ENCODE measurements at regions not wholly inside any gene's neighbourhood (a gene's known extent, or its start where the extent isn't known, plus 50 kb on each side); places are given as distances from the start of the nearest gene placed in this dataset.

DNA sequence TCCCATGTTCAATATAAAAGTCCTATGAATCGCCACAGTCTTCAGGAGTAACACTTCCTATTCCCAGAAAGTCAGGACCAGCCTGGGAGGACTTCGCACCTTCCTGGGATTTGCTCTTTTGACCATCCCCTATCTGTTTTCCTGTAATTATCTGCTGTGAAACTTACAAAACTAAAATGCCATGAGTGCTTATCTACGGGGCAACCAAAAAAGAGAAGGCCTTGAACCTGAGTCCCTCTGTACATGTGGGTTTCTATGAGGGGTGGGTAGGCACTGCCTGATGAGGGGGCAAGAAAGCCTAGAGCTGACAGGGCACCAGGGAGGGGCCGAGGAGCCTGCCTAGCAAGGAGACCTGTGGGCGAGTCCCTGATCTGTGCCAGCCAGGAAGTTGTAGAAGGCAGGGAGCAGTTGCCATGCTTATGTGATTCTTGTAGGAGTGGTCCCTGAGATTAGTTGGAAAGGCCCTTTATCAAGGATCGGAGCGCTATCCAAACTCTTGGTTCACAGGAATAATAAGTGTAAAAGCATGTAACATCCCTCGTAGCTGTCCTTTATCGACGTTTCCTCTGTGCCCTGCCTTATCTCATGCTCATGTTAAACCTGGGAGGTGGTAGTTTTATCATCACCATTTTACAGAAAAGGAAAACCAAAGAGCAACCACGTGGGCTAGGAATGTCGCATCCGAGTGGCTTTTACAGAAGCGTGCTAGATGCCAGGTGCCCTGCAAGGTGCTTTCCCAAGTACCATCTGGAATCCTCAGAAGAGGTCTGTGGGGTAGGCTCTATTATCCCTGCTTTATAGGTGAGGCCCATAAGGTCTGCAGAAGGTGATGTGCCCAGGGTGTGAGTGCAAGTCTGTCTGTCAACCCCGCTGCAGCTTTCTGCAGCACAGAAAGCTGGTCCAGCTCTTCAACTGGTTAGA, 111.8 kb downstream of the B3GNT2 start:
- Histone ChIP-seq H3K36me3 (no peaks in the 10 kb centered on the region), H3K9me3 (no peaks in the 10 kb centered on the region), H3K27me3 (no peaks in the 10 kb centered on the region), H3K4me3 (no peak overlapping the region), H3K4me1 (peaks cover 6 to 75% (median 47%) of the 10 kb centered on the region in 12 donors), H3K27ac (peak overlapping the region in 6 of 12 donors; percentile 4 to 61 (median 40))
- intact Hi-C loops (cut with DNase I): loop anchor here in 5 of 10 donors (5.0 to 10.0 kb wide), 3 partner anchors 97 to 113 kb away; partner anchors contain the start of gene B3GNT2 (in 4 of the 5)
- WGBS, 4 donors: 70 to 76% (median 76%) methylated on average over 14 to 15 of the region's 15 CpGs
- ATAC-seq: no peak
- no peak for DNase-seq
- TF ChIP-seq, protein P1, sequence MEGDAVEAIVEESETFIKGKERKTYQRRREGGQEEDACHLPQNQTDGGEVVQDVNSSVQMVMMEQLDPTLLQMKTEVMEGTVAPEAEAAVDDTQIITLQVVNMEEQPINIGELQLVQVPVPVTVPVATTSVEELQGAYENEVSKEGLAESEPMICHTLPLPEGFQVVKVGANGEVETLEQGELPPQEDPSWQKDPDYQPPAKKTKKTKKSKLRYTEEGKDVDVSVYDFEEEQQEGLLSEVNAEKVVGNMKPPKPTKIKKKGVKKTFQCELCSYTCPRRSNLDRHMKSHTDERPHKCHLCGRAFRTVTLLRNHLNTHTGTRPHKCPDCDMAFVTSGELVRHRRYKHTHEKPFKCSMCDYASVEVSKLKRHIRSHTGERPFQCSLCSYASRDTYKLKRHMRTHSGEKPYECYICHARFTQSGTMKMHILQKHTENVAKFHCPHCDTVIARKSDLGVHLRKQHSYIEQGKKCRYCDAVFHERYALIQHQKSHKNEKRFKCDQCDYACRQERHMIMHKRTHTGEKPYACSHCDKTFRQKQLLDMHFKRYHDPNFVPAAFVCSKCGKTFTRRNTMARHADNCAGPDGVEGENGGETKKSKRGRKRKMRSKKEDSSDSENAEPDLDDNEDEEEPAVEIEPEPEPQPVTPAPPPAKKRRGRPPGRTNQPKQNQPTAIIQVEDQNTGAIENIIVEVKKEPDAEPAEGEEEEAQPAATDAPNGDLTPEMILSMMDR (IDR thresholded peaks at IDR 0.05): no peak
- TF ChIP-seq POLR2A (IDR thresholded peaks at IDR 0.05): no peak

DNA sequence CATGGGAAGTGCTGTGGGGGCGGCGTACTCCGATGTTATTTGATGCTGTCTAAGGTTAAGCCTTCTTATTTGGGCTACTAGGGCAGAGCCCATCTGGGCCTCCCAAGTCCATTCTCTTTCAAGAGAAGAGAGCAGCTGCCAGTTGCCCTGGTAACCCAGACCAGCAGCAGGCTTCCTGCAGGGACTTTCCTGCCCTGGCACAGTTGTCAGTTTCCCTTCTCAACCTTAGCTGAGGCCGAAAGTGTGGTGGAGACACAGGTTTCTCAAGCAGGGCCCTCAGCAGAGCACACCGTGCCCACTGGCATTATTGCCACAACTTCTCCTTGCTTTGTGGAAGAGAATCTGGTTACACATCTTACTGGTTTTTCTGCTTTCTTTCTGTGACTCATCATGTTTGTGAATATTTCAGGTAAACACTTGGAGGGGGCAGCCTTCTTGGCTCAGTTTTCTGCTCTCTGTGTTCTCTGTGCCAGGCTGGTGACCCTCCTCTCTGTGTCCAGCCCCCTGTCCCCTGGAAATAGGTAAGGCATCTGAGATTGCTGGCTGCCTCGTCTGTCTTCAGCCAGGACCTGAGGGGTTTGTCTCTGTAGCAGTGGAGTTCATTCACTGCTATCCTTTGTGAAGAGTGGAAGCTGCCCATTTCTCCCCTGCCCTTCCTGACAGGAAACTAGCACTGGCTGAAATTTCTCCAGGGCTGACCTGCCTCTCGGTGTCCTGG, 111.0 kb downstream of the B3GNT2 start:
- TF ChIP-seq, protein P1 (IDR thresholded peaks at IDR 0.05): no peak
- no peak for TF ChIP-seq POLR2A (IDR thresholded peaks at IDR 0.05)
- Histone ChIP-seq H3K4me1 (peaks cover 6 to 82% (median 47%) of the 10 kb centered on the region in 12 donors), H3K27me3 (no peaks in the 10 kb centered on the region), H3K27ac (peak overlapping the region in 7 of 12 donors; percentile 4 to 61 (median 22)), H3K4me3 (no peak overlapping the region), H3K9me3 (no peaks in the 10 kb centered on the region), H3K36me3 (no peaks in the 10 kb centered on the region)
- WGBS, 4 donors: 61 to 69% (median 62%) methylated on average over 7 of the region's 7 CpGs
- DNase-seq (no peak), ATAC-seq (peak in 1 of 4 donors; percentile 29)
- intact Hi-C loops (cut with DNase I): loop anchor here in 5 of 10 donors (5.0 to 10.0 kb wide), 3 partner anchors 98 to 112 kb away; partner anchors contain the start of gene B3GNT2 (in 4 of the 5)

DNA sequence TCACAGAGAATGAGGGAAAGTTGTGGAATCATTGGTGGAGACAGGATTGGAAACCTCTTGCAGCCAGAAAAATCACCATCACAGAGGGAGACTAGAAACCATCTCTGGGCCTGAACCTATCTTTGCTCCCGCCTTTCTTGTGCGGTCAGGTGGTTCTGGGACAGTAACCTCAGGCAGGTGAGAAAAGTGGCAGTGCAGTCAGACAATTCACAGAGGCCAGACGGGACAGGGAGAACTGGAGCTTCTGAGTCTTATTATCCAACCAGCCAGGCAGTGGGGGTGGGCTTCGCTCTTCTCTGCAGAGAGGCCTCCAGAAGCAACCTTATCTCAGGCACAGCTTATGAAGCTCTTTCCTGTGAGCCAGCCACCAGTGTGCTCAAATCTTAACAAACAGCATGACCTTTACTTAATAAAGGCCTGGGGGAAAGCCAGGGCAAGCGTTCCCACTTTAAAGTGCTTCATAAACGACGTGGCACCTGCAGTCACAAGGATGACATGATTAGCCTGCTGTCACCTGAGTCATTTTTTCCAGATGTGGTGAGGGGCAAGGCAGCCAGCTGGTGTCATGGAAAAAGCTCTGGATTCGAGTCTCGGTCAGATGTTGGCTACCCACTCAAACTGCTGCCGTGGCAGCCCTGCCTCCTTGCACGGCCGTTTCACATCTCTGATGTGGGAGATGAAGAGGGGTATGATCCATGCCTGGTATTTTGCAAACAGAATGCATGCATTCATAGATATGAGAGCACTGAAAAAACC, 109.7 kb downstream of the B3GNT2 start:
- DNase-seq (peak in 1 of 5 donors; percentile 71), ATAC-seq (peak in 3 of 4 donors; percentile 14 to 83 (median 78))
- no peaks in the 10 kb centered on the region for H3K27me3 ChIP-seq
- peaks cover 6 to 82% (median 46%) of the 10 kb centered on the region in 12 donors for H3K4me1 ChIP-seq
- TF ChIP-seq POLR2A (IDR thresholded peaks at IDR 0.05): no peak
- TF ChIP-seq, protein P1 (IDR thresholded peaks at IDR 0.05): no peak
- no peaks in the 10 kb centered on the region for H3K36me3 ChIP-seq
- no peak overlapping the region for H3K4me3 ChIP-seq
- H3K9me3 ChIP-seq: no peaks in the 10 kb centered on the region
- WGBS, 4 donors: 54 to 70% (median 58%) methylated on average over 11 to 12 of the region's 12 CpGs
- intact Hi-C loops (cut with DNase I): loop anchor here in 5 of 10 donors (5.0 to 10.0 kb wide), 3 partner anchors 99 to 111 kb away; partner anchors contain the start of gene B3GNT2 (in 4 of the 5)
- H3K27ac ChIP-seq: peak overlapping the region in 6 of 12 donors; percentile 25 to 84 (median 48)
